Muscle layer of duodenum (tissue), 2 donors: ENCODE measurements at regions not wholly inside any gene's neighbourhood (a gene's known extent, or its start where the extent isn't known, plus 50 kb on each side); places are given as distances from the start of the nearest gene placed in this dataset.

Experiments
- H3K27ac ChIP-seq: one replicate; pipeline ENCODE4 v1.7.0; 2013; ENCODE audit warnings: mild to moderate bottlenecking, low read length
- H3K27me3 ChIP-seq: one replicate; pipeline ENCODE4 v1.7.0; 2013; ENCODE audit warnings: low read depth, mild to moderate bottlenecking, control low read depth, low read length
- H3K36me3 ChIP-seq, 2 donors: one replicate each; pipeline ENCODE4 v1.7.0; 2013; ENCODE audit warnings: low read length in 2 of 2, control low read depth in 1 of 2, mild to moderate bottlenecking in 1 of 2; ENCODE audit not compliant: insufficient read depth in 2 of 2, control insufficient read depth in 1 of 2
- H3K4me1 ChIP-seq, 2 donors: one replicate each; pipeline ENCODE4 v1.7.0; 2013; ENCODE audit warnings: low read length in 2 of 2, mild to moderate bottlenecking in 2 of 2, control low read depth in 1 of 2, moderate library complexity in 1 of 2; ENCODE audit not compliant: insufficient read depth in 2 of 2, control insufficient read depth in 1 of 2
- H3K4me3 ChIP-seq, 2 donors: one replicate each; pipeline ENCODE4 v1.7.0; 2013; ENCODE audit warnings: low read length in 2 of 2, low read depth in 1 of 2, mild to moderate bottlenecking in 1 of 2
- H3K9me3 ChIP-seq, 2 donors: one replicate each; pipeline ENCODE4 v1.7.0; 2013; ENCODE audit warnings: low read length in 2 of 2, control low read depth in 1 of 2, mild to moderate bottlenecking in 1 of 2; ENCODE audit not compliant: control insufficient read depth in 1 of 2
- donor health status: healthy.

- Histone ChIP-seq H3K4me3 (no peak overlapping the region), H3K36me3 (no peaks in the 10 kb centered on the region), H3K9me3 (peaks cover 0 to 4% of the 10 kb centered on the region in 2 donors), H3K27ac (no peak overlapping the region), H3K4me1 (no peaks in the 10 kb centered on the region), H3K27me3 (no peaks in the 10 kb centered on the region)
Observed at GRCh38 chr6:106035655-106036054, 50.5 kb upstream of the PRDM1 start.

GRCh38 chr6:106033806-106034205, 52.3 kb upstream of the PRDM1 start:
- Histone ChIP-seq H3K36me3 (no peaks in the 10 kb centered on the region), H3K4me1 (no peaks in the 10 kb centered on the region), H3K9me3 (peaks cover 0 to 4% of the 10 kb centered on the region in 2 donors), H3K27me3 (no peaks in the 10 kb centered on the region), H3K27ac (no peak overlapping the region), H3K4me3 (no peak overlapping the region)

GRCh38 chr6:106027758-106028157, 58.4 kb upstream of the PRDM1 start:
- H3K4me3 ChIP-seq, result no peak overlapping the region
- no peaks in the 10 kb centered on the region for H3K27me3 ChIP-seq
- no peak overlapping the region for H3K27ac ChIP-seq
- no peaks in the 10 kb centered on the region for H3K9me3 ChIP-seq
- no peaks in the 10 kb centered on the region for H3K36me3 ChIP-seq
- no peaks in the 10 kb centered on the region for H3K4me1 ChIP-seq

- H3K4me3 ChIP-seq, result peak overlapping the region in 1 of 2 donors; percentile 8
- H3K9me3 ChIP-seq, result no peaks in the 10 kb centered on the region
- no peaks in the 10 kb centered on the region for H3K36me3 ChIP-seq
- no peaks in the 10 kb centered on the region for H3K4me1 ChIP-seq
- no peak overlapping the region for H3K27ac ChIP-seq
- no peaks in the 10 kb centered on the region for H3K27me3 ChIP-seq
Observed at GRCh38 chr6:106026748-106027715, 59.1 kb upstream of the PRDM1 start.

- no peaks in the 10 kb centered on the region for H3K27me3 ChIP-seq
- no peaks in the 10 kb centered on the region for H3K36me3 ChIP-seq
- no peaks in the 10 kb centered on the region for H3K9me3 ChIP-seq
- no peak overlapping the region for H3K4me3 ChIP-seq
- no peak overlapping the region for H3K27ac ChIP-seq
- no peaks in the 10 kb centered on the region for H3K4me1 ChIP-seq
Observed at GRCh38 chr6:106025655-106026054, 60.5 kb upstream of the PRDM1 start.

- Histone ChIP-seq H3K36me3 (no peaks in the 10 kb centered on the region), H3K9me3 (no peaks in the 10 kb centered on the region), H3K4me3 (no peak overlapping the region), H3K27ac (no peak overlapping the region), H3K27me3 (no peaks in the 10 kb centered on the region), H3K4me1 (no peaks in the 10 kb centered on the region)
Observed at GRCh38 chr6:106022801-106023200, 63.3 kb upstream of the PRDM1 start.

GRCh38 chr6:106017454-106017853, 68.7 kb upstream of the PRDM1 start:
- Histone ChIP-seq H3K4me3 (no peak overlapping the region), H3K27ac (no peak overlapping the region), H3K9me3 (no peaks in the 10 kb centered on the region), H3K4me1 (no peaks in the 10 kb centered on the region), H3K36me3 (no peaks in the 10 kb centered on the region), H3K27me3 (no peaks in the 10 kb centered on the region)

- no peak overlapping the region for H3K27ac ChIP-seq
- no peak overlapping the region for H3K4me3 ChIP-seq
- H3K4me1 ChIP-seq, result no peaks in the 10 kb centered on the region
- H3K27me3 ChIP-seq, result no peaks in the 10 kb centered on the region
- H3K9me3 ChIP-seq, result no peaks in the 10 kb centered on the region
- no peaks in the 10 kb centered on the region for H3K36me3 ChIP-seq
Observed at GRCh38 chr6:106014955-106015354, 71.2 kb upstream of the PRDM1 start.

- H3K4me3 ChIP-seq, result no peak overlapping the region
- H3K4me1 ChIP-seq, result no peaks in the 10 kb centered on the region
Observed at GRCh38 chr6:106011476-106011875, 74.7 kb upstream of the PRDM1 start.

GRCh38 chr6:106005954-106006353, 80.2 kb upstream of the PRDM1 start:
- Histone ChIP-seq H3K9me3 (no peaks in the 10 kb centered on the region), H3K27me3 (no peaks in the 10 kb centered on the region), H3K27ac (no peak overlapping the region), H3K4me3 (no peak overlapping the region), H3K4me1 (no peaks in the 10 kb centered on the region), H3K36me3 (no peaks in the 10 kb centered on the region)

More at GRCh38 chr6:106011476-106011875, 74.7 kb upstream of the PRDM1 start:
- Histone ChIP-seq H3K27me3 (no peaks in the 10 kb centered on the region), H3K36me3 (no peaks in the 10 kb centered on the region), H3K27ac (no peak overlapping the region), H3K9me3 (no peaks in the 10 kb centered on the region)

GRCh38 chr6:106005013-106005412, 81.1 kb upstream of the PRDM1 start:
- H3K4me3 ChIP-seq, result no peak overlapping the region
- H3K9me3 ChIP-seq, result no peaks in the 10 kb centered on the region
- H3K36me3 ChIP-seq, result no peaks in the 10 kb centered on the region
- no peaks in the 10 kb centered on the region for H3K4me1 ChIP-seq
- H3K27ac ChIP-seq, result no peak overlapping the region
- no peaks in the 10 kb centered on the region for H3K27me3 ChIP-seq
